Choroid plexus epithelial cell (primary cell): ENCODE measurements at regions not wholly inside any gene's neighbourhood (a gene's known extent, or its start where the extent isn't known, plus 50 kb on each side); places are given as distances from the start of the nearest gene placed in this dataset.

ENCODE experiments used
- DNase-seq: peaks from one replicate; pipeline ENCODE4 v3.0.0-alpha.2; 2010; ENCODE audit warnings: low read depth
- H3K4me3 ChIP-seq: 2 replicates; pipeline ENCODE4 v1.5.1; 2011; ENCODE audit warnings: low read depth, mild to moderate bottlenecking, control low read depth, low read length, moderate library complexity
- TF ChIP-seq, protein P1 (sequence below): conservative IDR thresholded peaks from 2 replicates; pipeline ENCODE4 v1.5.1; 2011; ENCODE audit warnings: low read depth, mild to moderate bottlenecking, control low read depth, inconsistent platforms, low read length, moderate library complexity

DNA sequence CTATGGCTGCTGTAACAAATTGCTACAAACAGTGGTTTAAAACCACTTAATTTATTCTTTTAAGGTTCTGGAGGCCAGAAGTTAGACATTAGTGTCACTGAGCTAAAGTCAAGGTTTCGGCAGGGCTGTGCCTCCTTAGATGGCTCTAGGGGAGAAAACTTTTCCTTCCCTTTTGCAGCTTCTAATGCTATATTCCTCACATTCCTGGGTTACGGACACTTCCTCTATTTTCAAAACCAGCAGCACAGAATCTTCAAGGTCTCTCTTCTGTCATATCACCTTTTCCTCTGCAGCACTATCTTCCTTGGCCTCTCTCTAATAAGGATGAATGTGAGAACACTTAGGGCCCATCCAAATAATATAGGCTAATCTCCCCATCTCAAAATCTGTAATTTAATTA lies 87.0 kb downstream of the C11orf87 start:
- no peak for DNase-seq
- TF ChIP-seq, protein P1, sequence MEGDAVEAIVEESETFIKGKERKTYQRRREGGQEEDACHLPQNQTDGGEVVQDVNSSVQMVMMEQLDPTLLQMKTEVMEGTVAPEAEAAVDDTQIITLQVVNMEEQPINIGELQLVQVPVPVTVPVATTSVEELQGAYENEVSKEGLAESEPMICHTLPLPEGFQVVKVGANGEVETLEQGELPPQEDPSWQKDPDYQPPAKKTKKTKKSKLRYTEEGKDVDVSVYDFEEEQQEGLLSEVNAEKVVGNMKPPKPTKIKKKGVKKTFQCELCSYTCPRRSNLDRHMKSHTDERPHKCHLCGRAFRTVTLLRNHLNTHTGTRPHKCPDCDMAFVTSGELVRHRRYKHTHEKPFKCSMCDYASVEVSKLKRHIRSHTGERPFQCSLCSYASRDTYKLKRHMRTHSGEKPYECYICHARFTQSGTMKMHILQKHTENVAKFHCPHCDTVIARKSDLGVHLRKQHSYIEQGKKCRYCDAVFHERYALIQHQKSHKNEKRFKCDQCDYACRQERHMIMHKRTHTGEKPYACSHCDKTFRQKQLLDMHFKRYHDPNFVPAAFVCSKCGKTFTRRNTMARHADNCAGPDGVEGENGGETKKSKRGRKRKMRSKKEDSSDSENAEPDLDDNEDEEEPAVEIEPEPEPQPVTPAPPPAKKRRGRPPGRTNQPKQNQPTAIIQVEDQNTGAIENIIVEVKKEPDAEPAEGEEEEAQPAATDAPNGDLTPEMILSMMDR: no peak
- H3K4me3 ChIP-seq: no peak overlapping the region

GRCh38 chr11:109510316-109510715 lies 88.3 kb downstream of the C11orf87 start:
- no peak for DNase-seq
- no peak overlapping the region for H3K4me3 ChIP-seq
- TF ChIP-seq, protein P1: no peak

GRCh38 chr11:109511598-109511997 lies 89.6 kb downstream of the C11orf87 start:
- no peak overlapping the region for H3K4me3 ChIP-seq
- TF ChIP-seq, protein P1: no peak
- DNase-seq: no peak

DNA sequence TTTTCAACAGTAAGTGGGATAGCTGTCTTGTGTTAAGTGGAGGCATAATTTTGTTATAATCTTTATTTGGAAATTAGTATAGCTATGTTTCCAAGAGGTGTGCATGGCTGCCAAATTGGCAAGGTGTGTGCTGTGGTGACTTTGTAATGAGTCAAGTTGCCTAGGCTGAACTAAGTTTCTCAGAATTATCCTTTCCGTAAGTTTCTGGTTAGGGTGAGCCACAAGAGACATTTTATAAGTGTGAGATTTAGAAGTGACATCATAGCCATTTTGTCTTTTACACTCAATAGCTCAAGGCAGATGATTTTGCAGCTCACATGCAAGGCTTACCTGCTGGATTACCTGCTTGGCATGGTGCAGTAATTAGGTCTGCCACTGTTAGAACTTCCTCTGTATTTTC lies 90.3 kb downstream of the C11orf87 start:
- TF ChIP-seq, protein P1: no peak
- DNase-seq: no peak
- H3K4me3 ChIP-seq: no peak overlapping the region

DNA sequence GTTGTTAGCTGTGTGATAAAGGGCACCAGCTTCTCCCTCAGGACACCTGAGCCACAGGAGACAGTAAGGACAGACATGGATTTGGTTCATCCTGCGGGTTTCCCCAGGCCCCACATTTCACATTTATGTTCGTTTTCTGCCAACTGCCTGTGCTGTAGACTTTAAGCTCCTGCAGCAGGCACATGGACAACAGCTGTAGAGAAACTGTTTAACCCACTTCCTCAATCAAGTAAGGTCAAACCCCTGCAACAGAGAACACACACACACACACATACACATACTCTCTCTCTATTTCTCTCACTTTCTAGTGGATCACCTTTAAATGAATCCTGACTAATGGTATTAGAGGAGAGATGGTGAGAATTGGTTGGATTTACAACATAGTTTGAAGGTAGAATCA lies 90.7 kb downstream of the C11orf87 start:
- TF ChIP-seq, protein P1: no peak
- H3K4me3 ChIP-seq: no peak overlapping the region
- no peak for DNase-seq

DNA sequence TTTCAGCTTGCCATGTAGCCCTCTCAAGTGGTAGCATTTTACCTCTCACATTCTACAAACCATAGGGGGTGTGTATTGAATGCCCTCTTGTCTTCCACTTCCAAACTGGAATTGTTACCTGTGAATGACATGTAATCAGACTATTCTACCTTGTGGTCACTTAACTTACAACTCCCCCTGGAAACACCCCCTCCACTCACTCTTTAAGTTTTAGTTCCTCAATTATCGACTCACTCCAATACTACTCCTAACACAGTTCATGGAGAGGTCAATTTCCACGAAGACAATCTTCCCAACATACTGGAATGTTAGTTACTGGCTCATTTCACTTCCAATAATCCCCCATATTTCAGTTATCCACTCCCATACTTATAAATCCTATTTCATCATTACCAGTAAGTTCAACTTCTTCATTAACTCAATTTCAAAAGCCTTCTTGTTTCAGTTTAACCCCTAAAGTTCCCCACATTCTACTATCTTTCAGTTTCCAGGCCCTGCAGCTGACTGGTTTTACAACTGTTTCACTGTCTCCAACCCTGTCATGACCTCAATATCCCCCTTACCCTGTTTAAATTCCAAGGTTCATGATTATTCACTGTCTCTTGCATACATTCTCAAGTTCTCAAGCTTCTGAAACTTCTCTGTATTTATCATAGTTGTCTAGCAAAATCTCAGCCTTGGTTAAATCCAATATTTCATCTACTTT lies 92.5 kb downstream of the C11orf87 start:
- TF ChIP-seq, protein P1: no peak
- no peak overlapping the region for H3K4me3 ChIP-seq
- DNase-seq: no peak

GRCh38 chr11:109519253-109519652 lies 97.3 kb downstream of the C11orf87 start:
- TF ChIP-seq, protein P1: no peak
- no peak overlapping the region for H3K4me3 ChIP-seq

More at GRCh38 chr11:109519253-109519652, 97.3 kb downstream of the C11orf87 start:
- no peak for DNase-seq
